HAP-1 (cell line): ENCODE measurements at regions not wholly inside any gene's neighbourhood (a gene's known extent, or its start where the extent isn't known, plus 50 kb on each side); places are given as distances from the start of the nearest gene placed in this dataset.

ENCODE experiments used
- DNase-seq, 2 experiments: peaks; one replicate each; pipeline ENCODE4 v3.0.0-alpha.2; 2016 to 2020; ENCODE audit warnings: low spot score in 2 of 2
- H3K27me3 ChIP-seq: fragments of 250-450 bp; sonication (Bioruptor Pico); 2 replicates; pipeline ENCODE4 v1.5.1; 2020; ENCODE audit warnings: low read depth, mild to moderate bottlenecking, moderate library complexity
- H3K36me3 ChIP-seq: fragments of 250-450 bp; sonication (Bioruptor Pico); replicated peaks from 2 replicates; pipeline ENCODE4 v1.5.1; 2020; ENCODE audit warnings: mild to moderate bottlenecking
- H3K4me1 ChIP-seq: fragments of 250-450 bp; sonication (Bioruptor Pico); 2 replicates; pipeline ENCODE4 v1.5.1; 2020; ENCODE audit warnings: mild to moderate bottlenecking
- H3K4me3 ChIP-seq: fragments of 250-450 bp; sonication (Bioruptor Pico); 2 replicates; pipeline ENCODE4 v1.5.1; 2020; ENCODE audit warnings: mild to moderate bottlenecking, moderate library complexity
- H3K9me3 ChIP-seq: fragments of 250-450 bp; sonication (Bioruptor Pico); 2 replicates; pipeline ENCODE4 v1.5.1; 2020; ENCODE audit warnings: mild to moderate bottlenecking, moderate library complexity
- in situ Hi-C: fragments of 300-500 bp; cut with MboI; formaldehyde crosslinking; loops from 3 replicates; pipeline ENCODE4 v1.14.3; 2020; ENCODE audit warnings: low sequenced_read_pairs, inconsistent platforms, mixed read lengths

GRCh38 chr13:111006506-111007031, 91.7 kb upstream of the ANKRD10 start:
- no peak for DNase-seq
- in situ Hi-C loops: no loop called here

GRCh38 chr13:111005808-111006505, 91.1 kb upstream of the ANKRD10 start:
- in situ Hi-C loops: no loop called here
- no peaks in the 10 kb centered on the region for H3K27me3 ChIP-seq
- no peaks in the 10 kb centered on the region for H3K4me1 ChIP-seq
- H3K9me3 ChIP-seq: no peaks in the 10 kb centered on the region
- no peak for DNase-seq
- H3K4me3 ChIP-seq: no peak overlapping the region
- H3K36me3 ChIP-seq: no peaks in the 10 kb centered on the region

More at GRCh38 chr13:111006506-111007031, 91.7 kb upstream of the ANKRD10 start:
- H3K9me3 ChIP-seq: no peaks in the 10 kb centered on the region
- H3K4me3 ChIP-seq: no peak overlapping the region
- no peaks in the 10 kb centered on the region for H3K36me3 ChIP-seq
- no peaks in the 10 kb centered on the region for H3K4me1 ChIP-seq
- no peaks in the 10 kb centered on the region for H3K27me3 ChIP-seq

GRCh38 chr13:111005364-111005763, 90.5 kb upstream of the ANKRD10 start:
- H3K27me3 ChIP-seq: no peaks in the 10 kb centered on the region
- no peaks in the 10 kb centered on the region for H3K36me3 ChIP-seq
- in situ Hi-C loops: no loop called here
- DNase-seq: no peak
- H3K4me3 ChIP-seq: no peak overlapping the region
- no peaks in the 10 kb centered on the region for H3K4me1 ChIP-seq
- H3K9me3 ChIP-seq: no peaks in the 10 kb centered on the region

- H3K4me1 ChIP-seq: no peaks in the 10 kb centered on the region
Measured at GRCh38 chr13:111004444-111004843, 89.6 kb upstream of the ANKRD10 start.

GRCh38 chr13:111001636-111002035, 86.8 kb upstream of the ANKRD10 start:
- H3K4me1 ChIP-seq: no peaks in the 10 kb centered on the region
- DNase-seq: no peak
- H3K9me3 ChIP-seq: no peaks in the 10 kb centered on the region
- H3K4me3 ChIP-seq: no peak overlapping the region
- in situ Hi-C loops: no loop called here
- no peaks in the 10 kb centered on the region for H3K27me3 ChIP-seq
- H3K36me3 ChIP-seq: no peaks in the 10 kb centered on the region

More at GRCh38 chr13:111004444-111004843, 89.6 kb upstream of the ANKRD10 start:
- no peak overlapping the region for H3K4me3 ChIP-seq
- in situ Hi-C loops: no loop called here
- no peaks in the 10 kb centered on the region for H3K9me3 ChIP-seq
- no peaks in the 10 kb centered on the region for H3K36me3 ChIP-seq
- no peak for DNase-seq
- no peaks in the 10 kb centered on the region for H3K27me3 ChIP-seq

GRCh38 chr13:110993788-110994187, 78.9 kb upstream of the ANKRD10 start:
- no peaks in the 10 kb centered on the region for H3K36me3 ChIP-seq
- H3K27me3 ChIP-seq: no peaks in the 10 kb centered on the region; the same call in 1 of the 2 replicates
- no peak overlapping the region for H3K4me3 ChIP-seq
- H3K9me3 ChIP-seq: no peaks in the 10 kb centered on the region
- no peak for DNase-seq
- H3K4me1 ChIP-seq: no peaks in the 10 kb centered on the region
- in situ Hi-C loops: no loop called here

GRCh38 chr13:110991991-110992508, 77.2 kb upstream of the ANKRD10 start:
- no peak for DNase-seq
- no peaks in the 10 kb centered on the region for H3K36me3 ChIP-seq
- no peaks in the 10 kb centered on the region; the same call in 1 of the 2 replicates for H3K27me3 ChIP-seq
- H3K9me3 ChIP-seq: no peaks in the 10 kb centered on the region
- no peaks in the 10 kb centered on the region for H3K4me1 ChIP-seq
- no peak overlapping the region for H3K4me3 ChIP-seq
- in situ Hi-C loops: no loop called here

GRCh38 chr13:110989331-110989730, 74.5 kb upstream of the ANKRD10 start:
- in situ Hi-C loops: no loop called here
- Histone ChIP-seq H3K36me3 (no peaks in the 10 kb centered on the region), H3K4me1 (no peaks in the 10 kb centered on the region), H3K9me3 (no peaks in the 10 kb centered on the region), H3K4me3 (no peak overlapping the region), H3K27me3 (no peaks in the 10 kb centered on the region; the same call in 1 of the 2 replicates)
- DNase-seq: no peak

- no peaks in the 10 kb centered on the region for H3K4me1 ChIP-seq
- H3K4me3 ChIP-seq: no peak overlapping the region
- in situ Hi-C loops: no loop called here
- no peaks in the 10 kb centered on the region for H3K9me3 ChIP-seq
- no peaks in the 10 kb centered on the region for H3K36me3 ChIP-seq
- peaks cover 3% of the 10 kb centered on the region; the same call in 1 of the 2 replicates for H3K27me3 ChIP-seq
- DNase-seq: no peak
Measured at GRCh38 chr13:110985541-110985940, 70.7 kb upstream of the ANKRD10 start.

GRCh38 chr13:110984798-110985197, 69.9 kb upstream of the ANKRD10 start:
- H3K27me3 ChIP-seq: peaks cover 3% of the 10 kb centered on the region; the same call in 1 of the 2 replicates
- in situ Hi-C loops: no loop called here
- DNase-seq: no peak
- no peaks in the 10 kb centered on the region for H3K9me3 ChIP-seq
- H3K4me3 ChIP-seq: no peak overlapping the region
- H3K36me3 ChIP-seq: no peaks in the 10 kb centered on the region
- H3K4me1 ChIP-seq: no peaks in the 10 kb centered on the region

- no peak for DNase-seq
Measured at GRCh38 chr13:110984381-110984780, 69.5 kb upstream of the ANKRD10 start.

GRCh38 chr13:110983241-110983640, 68.4 kb upstream of the ANKRD10 start:
- H3K36me3 ChIP-seq: no peaks in the 10 kb centered on the region
- no peak overlapping the region for H3K4me3 ChIP-seq
- H3K27me3 ChIP-seq: peaks cover 3% of the 10 kb centered on the region; the same call in 1 of the 2 replicates
- in situ Hi-C loops: no loop called here
- H3K4me1 ChIP-seq: no peaks in the 10 kb centered on the region
- H3K9me3 ChIP-seq: no peaks in the 10 kb centered on the region
- no peak for DNase-seq

More at GRCh38 chr13:110984381-110984780, 69.5 kb upstream of the ANKRD10 start:
- H3K27me3 ChIP-seq: peaks cover 3% of the 10 kb centered on the region; the same call in 1 of the 2 replicates
- in situ Hi-C loops: no loop called here
- H3K4me3 ChIP-seq: no peak overlapping the region
- no peaks in the 10 kb centered on the region for H3K9me3 ChIP-seq
- H3K36me3 ChIP-seq: no peaks in the 10 kb centered on the region
- no peaks in the 10 kb centered on the region for H3K4me1 ChIP-seq

- Histone ChIP-seq H3K4me1 (no peaks in the 10 kb centered on the region), H3K4me3 (no peak overlapping the region), H3K27me3 (peaks cover 3% of the 10 kb centered on the region; the same call in 1 of the 2 replicates), H3K36me3 (no peaks in the 10 kb centered on the region), H3K9me3 (no peaks in the 10 kb centered on the region)
- no peak for DNase-seq
- in situ Hi-C loops: no loop called here
Measured at GRCh38 chr13:110981379-110981778, 66.5 kb upstream of the ANKRD10 start.

- Histone ChIP-seq H3K9me3 (no peaks in the 10 kb centered on the region), H3K4me1 (no peaks in the 10 kb centered on the region), H3K4me3 (no peak overlapping the region), H3K36me3 (no peaks in the 10 kb centered on the region), H3K27me3 (peaks cover 3% of the 10 kb centered on the region; the same call in 1 of the 2 replicates)
- DNase-seq: no peak
- in situ Hi-C loops: no loop called here
Measured at GRCh38 chr13:110980921-110981320, 66.1 kb upstream of the ANKRD10 start.
